Liver (tissue), 3 donors: ENCODE measurements at regions not wholly inside any gene's neighbourhood (a gene's known extent, or its start where the extent isn't known, plus 50 kb on each side); places are given as distances from the start of the nearest gene placed in this dataset.

ENCODE experiments used
- ATF3 ChIP-seq: IDR thresholded peaks from 2 replicates; pipeline ENCODE4 v1.6.1; 2016; ENCODE audit warnings: antibody characterized with exemption
- CTCF ChIP-seq: fragments of 150-350 bp; IDR thresholded peaks from 2 replicates; pipeline ENCODE4 v1.5.1; 2017; ENCODE audit warnings: improper control_type of control experiment, low read depth, low read length; ENCODE audit not compliant: missing input control
- EGR1 ChIP-seq, 2 donors: IDR thresholded peaks; 2 replicates each; pipeline ENCODE4 v1.6.1; 2016 to 2018; ENCODE audit warnings: antibody characterized with exemption in 2 of 2, low read depth in 2 of 2
- FOXA1 ChIP-seq: IDR thresholded peaks from 2 replicates; pipeline ENCODE4 v1.6.1; 2016; ENCODE audit warnings: antibody characterized with exemption
- GABPA ChIP-seq, 2 donors: IDR thresholded peaks in 1 of 2; conservative IDR thresholded peaks in 1 of 2; 2 replicates each; pipeline ENCODE4 v1.6.1; 2016; ENCODE audit warnings: antibody characterized with exemption in 2 of 2, mild to moderate bottlenecking in 1 of 2, moderate library complexity in 1 of 2
- JUND ChIP-seq, 2 donors: IDR thresholded peaks; 2 replicates each; pipeline ENCODE4 v1.6.1; 2016; ENCODE audit warnings: antibody characterized with exemption in 2 of 2
- MAX ChIP-seq: IDR thresholded peaks from 2 replicates; pipeline ENCODE4 v1.6.1; 2016; ENCODE audit warnings: antibody characterized with exemption
- NR2F2 ChIP-seq: IDR thresholded peaks from 2 replicates; pipeline ENCODE4 v1.6.1; 2016; ENCODE audit warnings: antibody characterized with exemption
- REST ChIP-seq: IDR thresholded peaks from 2 replicates; pipeline ENCODE4 v1.6.1; 2016; ENCODE audit warnings: antibody characterized with exemption, mild to moderate bottlenecking
- RXRA ChIP-seq, 2 donors: IDR thresholded peaks; 2 replicates each; pipeline ENCODE4 v1.6.1; 2017 to 2018; ENCODE audit warnings: antibody characterized with exemption in 2 of 2, mild to moderate bottlenecking in 1 of 2
- TAF1 ChIP-seq: conservative IDR thresholded peaks from 2 replicates; pipeline ENCODE4 v1.6.1; 2016; ENCODE audit warnings: antibody characterized with exemption, mild to moderate bottlenecking
- YY1 ChIP-seq: IDR thresholded peaks from 2 replicates; pipeline ENCODE4 v1.6.1; 2016; ENCODE audit warnings: antibody characterized with exemption, mild to moderate bottlenecking
- ZBTB33 ChIP-seq: IDR thresholded peaks from 2 replicates; pipeline ENCODE4 v1.6.1; 2016; ENCODE audit warnings: antibody characterized with exemption
- donor health status: healthy.
- donor health status: healthy.

GRCh38 chr2:121046335-121046734, 238.7 kb downstream of the TFCP2L1 start:
- TF ChIP-seq TAF1 (no peak), CTCF (no peak), JUND (IDR thresholded peaks at IDR 0.05) (no peak), NR2F2 (no peak), ATF3 (no peak), MAX (no peak), GABPA (IDR thresholded peaks at IDR 0.05 in 1 of 2, conservative IDR thresholded peaks at IDR 0.05 in 1 of 2) (no peak), YY1 (no peak), EGR1 (IDR thresholded peaks at IDR 0.05; ENCODE audit: low read depth in 2 of 2) (no peak), REST (no peak), ZBTB33 (no peak), RXRA (IDR thresholded peaks at IDR 0.05) (no peak), FOXA1 (no peak)
